Head of caudate nucleus (tissue), 42 donors: ENCODE measurements at regions not wholly inside any gene's neighbourhood (a gene's known extent, or its start where the extent isn't known, plus 50 kb on each side); places are given as distances from the start of the nearest gene placed in this dataset.

Experiments used
- DNase-seq, 42 donors: peaks; one replicate each; pipeline versions ENCODE4 v3.0.0 to v3.0.0-alpha.2; 2020 to 2021; ENCODE audit warnings: mixed read lengths in 7 of 42
- intact Hi-C: fragments of 100-400 bp; cut with DNase I; formaldehyde crosslinking; loops from one replicate; pipeline ENCODE4 v1.15.0; 2022

GRCh38 chr20:59400708-59401107 lies 100.3 kb downstream of the EDN3 start:
- intact Hi-C loops = loop anchor here (10.0 kb wide), 1 partner anchor 526 kb away; no protein-coding TSS in a partner anchor
- DNase-seq = peak in 4 of 42 donors; percentile 10 to 26 (median 21)

- peak in 5 of 42 donors; percentile 13 to 48 (median 17) for DNase-seq
- intact Hi-C loops = loop anchor here (10.0 kb wide), 1 partner anchor 528 kb away; no protein-coding TSS in a partner anchor
Observed at GRCh38 chr20:59402681-59403080, 102.3 kb downstream of the EDN3 start.

GRCh38 chr20:59403261-59403961 lies 103.0 kb downstream of the EDN3 start:
- intact Hi-C loops = loop anchor here (10.0 kb wide), 1 partner anchor 529 kb away; no protein-coding TSS in a partner anchor
- peak in 41 of 42 donors; percentile 12 to 86 (median 71) for DNase-seq

GRCh38 chr20:59403962-59404314 lies 103.5 kb downstream of the EDN3 start:
- no peak for DNase-seq
- intact Hi-C loops = loop anchor here (10.0 kb wide), 1 partner anchor 529 kb away; no protein-coding TSS in a partner anchor

- intact Hi-C loops = loop anchor here (10.0 kb wide), 1 partner anchor 530 kb away; no protein-coding TSS in a partner anchor
- DNase-seq = no peak
Observed at GRCh38 chr20:59404749-59405148, 104.3 kb downstream of the EDN3 start.

GRCh38 chr20:59405226-59406200 lies 105.1 kb downstream of the EDN3 start:
- intact Hi-C loops = loop anchor here (10.0 kb wide), 1 partner anchor 531 kb away; no protein-coding TSS in a partner anchor
- no peak for DNase-seq

GRCh38 chr20:59406446-59406845 lies 106.0 kb downstream of the EDN3 start:
- intact Hi-C loops = loop anchor here (10.0 kb wide), 1 partner anchor 532 kb away; no protein-coding TSS in a partner anchor
- DNase-seq = no peak

- intact Hi-C loops = no loop called here
- no peak for DNase-seq
Observed at GRCh38 chr20:59411170-59411569, 110.8 kb downstream of the EDN3 start.

GRCh38 chr20:59411589-59411988 lies 111.2 kb downstream of the EDN3 start:
- intact Hi-C loops = no loop called here
- no peak for DNase-seq

- intact Hi-C loops = no loop called here
Observed at GRCh38 chr20:59412181-59412580, 111.8 kb downstream of the EDN3 start.

GRCh38 chr20:59412875-59413284 lies 112.5 kb downstream of the EDN3 start:
- intact Hi-C loops = no loop called here

More at GRCh38 chr20:59412181-59412580, 111.8 kb downstream of the EDN3 start:
- no peak for DNase-seq

GRCh38 chr20:59413326-59413865 lies 113.0 kb downstream of the EDN3 start:
- intact Hi-C loops = no loop called here
- no peak for DNase-seq

More at GRCh38 chr20:59412875-59413284, 112.5 kb downstream of the EDN3 start:
- DNase-seq = no peak

GRCh38 chr20:59414936-59415623 lies 114.7 kb downstream of the EDN3 start:
- intact Hi-C loops = no loop called here
- no peak for DNase-seq

- intact Hi-C loops = no loop called here
- no peak for DNase-seq
Observed at GRCh38 chr20:59416916-59417315, 116.5 kb downstream of the EDN3 start.

GRCh38 chr20:59421089-59421488 lies 120.7 kb downstream of the EDN3 start:
- no peak for DNase-seq
- intact Hi-C loops = no loop called here

GRCh38 chr20:59421920-59422637 lies 121.7 kb downstream of the EDN3 start:
- intact Hi-C loops = no loop called here
- no peak for DNase-seq

- intact Hi-C loops = no loop called here
- DNase-seq = no peak
Observed at GRCh38 chr20:59422872-59423544, 122.6 kb downstream of the EDN3 start.

GRCh38 chr20:59424976-59425375 lies 124.6 kb downstream of the EDN3 start:
- DNase-seq = no peak
- intact Hi-C loops = no loop called here
